GM23248 (cell line): ENCODE measurements at regions not wholly inside any gene's neighbourhood (a gene's known extent, or its start where the extent isn't known, plus 50 kb on each side); places are given as distances from the start of the nearest gene placed in this dataset.

Experiments used
- EZH2 ChIP-seq: fragments of 200-600 bp; sonication (generic); IDR thresholded peaks from 2 replicates; pipeline ENCODE4 v1.6.1; 2018; ENCODE audit warnings: antibody characterized with exemption, mild to moderate bottlenecking; ENCODE audit not compliant: insufficient read depth, poor library complexity, severe bottlenecking
- EZH2phosphoT487 ChIP-seq: fragments of 200-600 bp; sonication (generic); IDR thresholded peaks from 2 replicates; pipeline ENCODE4 v1.6.1; 2018; ENCODE audit warnings: antibody characterized with exemption, moderate library complexity, mild to moderate bottlenecking, low read depth; ENCODE audit not compliant: insufficient read depth

- TF ChIP-seq EZH2 (no peak), EZH2phosphoT487 (no peak)
These were observed 242.5 kb upstream of the CAND1 start for GRCh38 chr12:67026487-67027246.
